Peyer's patch (tissue), 4 donors: ENCODE measurements at regions not wholly inside any gene's neighbourhood (a gene's known extent, or its start where the extent isn't known, plus 50 kb on each side); places are given as distances from the start of the nearest gene placed in this dataset.

Experiments
- POLR2A ChIP-seq, 2 donors: fragments of 450-650 bp; IDR thresholded peaks; one replicate each; pipeline ENCODE4 v1.5.1; 2017; ENCODE audit warnings: antibody characterized with exemption in 2 of 2, mild to moderate bottlenecking in 2 of 2, moderate library complexity in 2 of 2
- TF ChIP-seq, protein P1 (sequence below), 6 experiments: fragments of 450-650 bp in 4 of 6; fragments of 200-600 bp in 2 of 6; sonication (generic) in 1 of 6; IDR thresholded peaks; one replicate each; pipeline ENCODE4 v1.5.1; 2017 to 2019; ENCODE audit warnings: antibody characterized with exemption in 6 of 6, mild to moderate bottlenecking in 3 of 6, moderate library complexity in 1 of 6

GRCh38 chr17:13176436-13176835, 158.6 kb upstream of the ELAC2 start:
- TF ChIP-seq, protein P1, sequence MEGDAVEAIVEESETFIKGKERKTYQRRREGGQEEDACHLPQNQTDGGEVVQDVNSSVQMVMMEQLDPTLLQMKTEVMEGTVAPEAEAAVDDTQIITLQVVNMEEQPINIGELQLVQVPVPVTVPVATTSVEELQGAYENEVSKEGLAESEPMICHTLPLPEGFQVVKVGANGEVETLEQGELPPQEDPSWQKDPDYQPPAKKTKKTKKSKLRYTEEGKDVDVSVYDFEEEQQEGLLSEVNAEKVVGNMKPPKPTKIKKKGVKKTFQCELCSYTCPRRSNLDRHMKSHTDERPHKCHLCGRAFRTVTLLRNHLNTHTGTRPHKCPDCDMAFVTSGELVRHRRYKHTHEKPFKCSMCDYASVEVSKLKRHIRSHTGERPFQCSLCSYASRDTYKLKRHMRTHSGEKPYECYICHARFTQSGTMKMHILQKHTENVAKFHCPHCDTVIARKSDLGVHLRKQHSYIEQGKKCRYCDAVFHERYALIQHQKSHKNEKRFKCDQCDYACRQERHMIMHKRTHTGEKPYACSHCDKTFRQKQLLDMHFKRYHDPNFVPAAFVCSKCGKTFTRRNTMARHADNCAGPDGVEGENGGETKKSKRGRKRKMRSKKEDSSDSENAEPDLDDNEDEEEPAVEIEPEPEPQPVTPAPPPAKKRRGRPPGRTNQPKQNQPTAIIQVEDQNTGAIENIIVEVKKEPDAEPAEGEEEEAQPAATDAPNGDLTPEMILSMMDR (IDR thresholded peaks at IDR 0.05), result no peak
- TF ChIP-seq POLR2A (IDR thresholded peaks at IDR 0.05), result no peak
